Uterus (tissue), 3 donors: ENCODE measurements at regions not wholly inside any gene's neighbourhood (a gene's known extent, or its start where the extent isn't known, plus 50 kb on each side); places are given as distances from the start of the nearest gene placed in this dataset.

Experiments
- DNase-seq, 2 donors: peaks; one replicate each; pipeline ENCODE4 v3.0.0-alpha.2; 2019 to 2020
- H3K27ac ChIP-seq, 2 donors: fragments of 200-600 bp; sonication (generic); 1 replicate in 1 of 2; 2 replicates in 1 of 2; pipeline ENCODE4 v1.5.1; 2016 to 2018
- H3K27me3 ChIP-seq, 2 donors: fragments of 200-600 bp; sonication (generic); one replicate each; pipeline ENCODE4 v1.5.1; 2018 to 2019; ENCODE audit warnings: control low read depth in 1 of 2
- H3K36me3 ChIP-seq, 2 donors: fragments of 200-600 bp; sonication (generic); one replicate each; pipeline ENCODE4 v1.5.1; 2019; ENCODE audit warnings: control low read depth in 1 of 2
- H3K4me1 ChIP-seq, 2 donors: fragments of 200-600 bp; sonication (generic); one replicate each; pipeline ENCODE4 v1.5.1; 2018 to 2019; ENCODE audit warnings: control low read depth in 1 of 2
- H3K4me3 ChIP-seq, 2 donors: fragments of 200-600 bp; sonication (generic); 1 replicate in 1 of 2; 2 replicates in 1 of 2; pipeline ENCODE4 v1.5.1; 2018 to 2019; ENCODE audit warnings: mild to moderate bottlenecking in 1 of 2
- H3K9me3 ChIP-seq, 2 donors: fragments of 200-600 bp; sonication (generic); one replicate each; pipeline ENCODE4 v1.5.1; 2019; ENCODE audit warnings: control low read depth in 1 of 2
- CTCF ChIP-seq, 4 experiments: fragments of 200-600 bp in 2 of 4; fragments of 450-650 bp in 2 of 4; sonication (generic) in 2 of 4; IDR thresholded peaks; one replicate each; pipeline ENCODE4 v1.5.1; 2016 to 2019; ENCODE audit warnings: antibody characterized with exemption in 4 of 4, mild to moderate bottlenecking in 2 of 4, moderate library complexity in 1 of 4
- POLR2A ChIP-seq, 2 donors: fragments of 450-650 bp; IDR thresholded peaks; one replicate each; pipeline ENCODE4 v1.6.1; 2016; ENCODE audit warnings: antibody characterized with exemption in 2 of 2, mild to moderate bottlenecking in 1 of 2, moderate library complexity in 1 of 2
- intact Hi-C: fragments of 100-400 bp; cut with DNase I; formaldehyde crosslinking; loops from one replicate; pipeline ENCODE4 v1.15.1; 2023; ENCODE audit warnings: low total_unique reads
- donor health status: DM: yes; HTN: yes; CAD: no.

GRCh38 chr19:34051255-34051654 is 121.0 kb upstream of the LSM14A start:
- no peak overlapping the region for H3K27ac ChIP-seq
- no peaks in the 10 kb centered on the region for H3K9me3 ChIP-seq
- intact Hi-C loops, result no loop called here
- no peaks in the 10 kb centered on the region for H3K36me3 ChIP-seq
- TF ChIP-seq CTCF (IDR thresholded peaks at IDR 0.05) (no peak), POLR2A (IDR thresholded peaks at IDR 0.05) (no peak)
- no peak overlapping the region for H3K4me3 ChIP-seq
- no peak for DNase-seq
- no peaks in the 10 kb centered on the region for H3K4me1 ChIP-seq
- H3K27me3 ChIP-seq, result no peaks in the 10 kb centered on the region

- intact Hi-C loops, result no loop called here
- Histone ChIP-seq H3K27ac (no peak overlapping the region), H3K4me1 (no peaks in the 10 kb centered on the region), H3K9me3 (no peaks in the 10 kb centered on the region), H3K4me3 (no peak overlapping the region), H3K27me3 (no peaks in the 10 kb centered on the region), H3K36me3 (no peaks in the 10 kb centered on the region)
- DNase-seq, result no peak
- TF ChIP-seq POLR2A (IDR thresholded peaks at IDR 0.05) (no peak), CTCF (IDR thresholded peaks at IDR 0.05) (no peak)
Measured at GRCh38 chr19:34057155-34057554, 115.1 kb upstream of the LSM14A start.

GRCh38 chr19:34066007-34066643 is 106.2 kb upstream of the LSM14A start:
- DNase-seq, result no peak
- intact Hi-C loops, result no loop called here

GRCh38 chr19:34067861-34068271 is 104.4 kb upstream of the LSM14A start:
- intact Hi-C loops, result no loop called here
- DNase-seq, result no peak
- no peak for TF ChIP-seq CTCF (IDR thresholded peaks at IDR 0.05)
- TF ChIP-seq POLR2A (IDR thresholded peaks at IDR 0.05), result no peak
- Histone ChIP-seq H3K27ac (no peak overlapping the region), H3K36me3 (no peaks in the 10 kb centered on the region), H3K9me3 (no peaks in the 10 kb centered on the region), H3K4me3 (no peak overlapping the region), H3K27me3 (no peaks in the 10 kb centered on the region), H3K4me1 (no peaks in the 10 kb centered on the region)

More at GRCh38 chr19:34066007-34066643, 106.2 kb upstream of the LSM14A start:
- H3K4me1 ChIP-seq, result no peaks in the 10 kb centered on the region
- H3K27me3 ChIP-seq, result no peaks in the 10 kb centered on the region
- no peak overlapping the region for H3K27ac ChIP-seq
- TF ChIP-seq POLR2A (IDR thresholded peaks at IDR 0.05) (no peak), CTCF (IDR thresholded peaks at IDR 0.05) (no peak)
- H3K4me3 ChIP-seq, result no peak overlapping the region
- H3K9me3 ChIP-seq, result no peaks in the 10 kb centered on the region
- no peaks in the 10 kb centered on the region for H3K36me3 ChIP-seq

GRCh38 chr19:34075661-34076091 is 96.6 kb upstream of the LSM14A start:
- intact Hi-C loops, result no loop called here
- no peak overlapping the region for H3K27ac ChIP-seq
- H3K4me1 ChIP-seq, result no peaks in the 10 kb centered on the region
- no peaks in the 10 kb centered on the region for H3K36me3 ChIP-seq
- no peak overlapping the region for H3K4me3 ChIP-seq
- TF ChIP-seq CTCF (IDR thresholded peaks at IDR 0.05) (no peak), POLR2A (IDR thresholded peaks at IDR 0.05) (no peak)
- no peaks in the 10 kb centered on the region for H3K9me3 ChIP-seq
- DNase-seq, result no peak
- H3K27me3 ChIP-seq, result no peaks in the 10 kb centered on the region
